NCI-H128 (cell line): ENCODE measurements at regions not wholly inside any gene's neighbourhood (a gene's known extent, or its start where the extent isn't known, plus 50 kb on each side); places are given as distances from the start of the nearest gene placed in this dataset.

ENCODE experiments used
- DNase-seq: peaks from one replicate; lab custom pipeline; 2025; ENCODE audit not compliant: unreplicated experiment; lab: John Stamatoyannopoulos, UW

DNA sequence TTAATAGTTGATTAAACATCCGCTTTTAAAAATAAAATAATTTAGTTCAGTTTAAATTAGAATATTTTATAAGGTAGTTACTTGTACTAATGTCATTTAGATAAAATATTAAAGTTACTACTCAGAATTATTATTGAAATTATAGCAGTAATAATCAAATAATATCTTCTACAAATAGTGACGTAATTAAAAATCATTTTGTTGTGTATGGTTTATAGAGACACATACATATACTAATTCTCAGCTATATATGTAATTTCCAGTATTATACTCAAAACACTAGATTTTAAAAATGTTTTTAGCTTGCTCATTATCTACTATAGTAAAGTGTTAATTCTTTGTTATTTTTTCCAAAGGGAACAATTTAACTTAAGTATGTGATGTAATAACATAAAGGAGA lies 435.2 kb upstream of the MANEA start:
- DNase-seq = no peak

DNA sequence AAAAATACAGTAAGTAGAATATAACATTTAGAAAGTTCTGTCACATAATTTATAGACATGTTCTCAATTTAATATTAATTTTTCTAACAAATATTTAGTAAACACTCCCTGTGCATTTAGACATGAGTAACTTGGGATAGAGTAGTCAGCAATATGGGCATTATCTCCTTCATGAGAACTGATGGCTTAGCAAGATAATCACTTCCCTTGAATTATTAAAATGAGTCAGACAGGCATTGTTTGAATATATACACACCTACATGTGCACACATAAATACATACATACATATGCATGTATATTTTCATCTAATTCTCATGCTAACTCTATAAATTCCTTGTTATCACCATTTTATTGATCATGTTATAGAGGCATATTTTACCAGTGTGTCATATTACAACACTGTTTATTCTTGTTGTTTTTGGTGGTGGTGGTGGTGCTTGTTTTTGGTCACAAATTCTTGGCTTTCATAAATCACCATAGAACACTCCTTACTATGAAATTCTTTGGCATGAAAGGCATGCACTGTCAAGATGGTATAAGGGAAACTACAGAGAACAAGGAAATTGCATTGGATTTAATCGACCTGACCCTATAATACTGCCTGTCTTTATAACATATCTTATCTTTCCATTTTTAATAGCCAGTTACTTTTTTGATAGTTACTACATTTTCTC lies 434.5 kb upstream of the MANEA start:
- DNase-seq = no peak

DNA sequence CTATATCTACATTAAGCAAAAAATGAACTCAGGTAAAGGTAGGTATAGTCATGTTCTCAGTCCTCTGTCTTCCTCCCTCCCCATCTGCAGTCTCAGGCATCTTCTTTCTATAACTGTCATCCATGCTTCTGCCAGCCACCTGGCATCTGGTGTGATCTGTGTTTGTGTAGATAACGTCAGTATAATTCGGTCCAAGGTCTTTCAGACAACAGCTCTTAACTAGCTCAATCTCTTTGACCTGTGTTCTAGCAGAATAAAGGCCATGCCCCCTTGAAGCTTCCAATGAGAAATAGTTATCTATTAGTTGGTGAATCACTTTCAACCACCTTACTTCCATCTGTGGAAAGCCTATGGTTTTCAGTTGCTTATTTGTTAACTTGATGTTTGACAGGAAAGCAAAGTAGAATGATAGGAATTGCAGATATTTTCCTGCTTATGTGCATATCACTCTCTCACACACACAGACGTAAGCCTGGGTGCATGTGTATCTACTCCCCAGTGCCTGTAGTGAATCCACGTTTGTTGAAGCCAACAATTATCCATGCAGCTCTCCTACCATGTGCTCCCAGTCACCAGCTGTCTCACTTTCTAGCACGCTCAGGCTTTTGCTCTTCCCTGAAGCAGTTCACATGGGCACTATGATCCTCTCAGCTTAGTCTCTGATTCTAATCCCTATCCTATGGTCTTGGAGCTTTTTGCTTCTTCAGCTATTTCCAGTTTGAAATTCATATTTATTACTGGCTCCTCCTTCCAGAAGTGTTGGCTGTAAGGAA lies 433.7 kb upstream of the MANEA start:
- DNase-seq = no peak

DNA sequence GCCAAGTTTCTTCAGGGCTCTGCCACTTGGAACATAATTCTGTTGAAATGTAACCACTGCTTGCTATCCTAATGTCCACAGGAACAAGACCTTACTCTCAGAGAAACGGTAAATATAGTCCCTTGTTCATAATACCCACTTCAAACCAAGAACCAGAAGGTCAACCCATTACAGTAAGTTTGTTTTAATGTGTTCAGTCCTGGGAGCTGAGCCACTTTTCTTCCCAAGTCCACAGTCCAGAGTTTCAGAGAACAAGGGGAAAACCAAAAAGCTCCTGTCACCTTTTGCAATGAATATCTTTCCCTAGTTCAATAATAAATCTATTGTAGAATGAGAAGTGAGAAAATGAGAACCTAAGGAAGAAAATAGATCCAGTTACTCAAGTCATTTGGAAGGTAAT lies 431.9 kb upstream of the MANEA start:
- DNase-seq = no peak

DNA sequence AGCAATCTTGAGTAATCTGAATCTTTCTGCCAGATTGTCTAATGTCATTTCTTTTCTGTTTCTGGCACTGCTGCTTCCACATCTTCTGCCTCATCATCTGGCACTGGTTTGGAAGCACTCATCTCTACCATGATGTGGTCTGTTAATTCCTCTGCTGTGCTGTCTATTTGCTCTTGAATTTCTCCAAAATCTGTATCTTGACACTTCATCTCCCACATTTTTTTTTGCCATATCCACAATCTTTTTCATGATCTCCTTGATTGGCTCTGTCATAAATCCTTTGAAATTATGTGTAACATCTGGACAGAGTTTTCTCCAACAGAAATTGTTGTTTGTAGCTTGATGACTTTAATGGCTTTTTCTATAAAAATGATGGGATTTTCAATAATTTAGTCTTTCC lies 417.8 kb upstream of the MANEA start:
- DNase-seq = no peak

DNA sequence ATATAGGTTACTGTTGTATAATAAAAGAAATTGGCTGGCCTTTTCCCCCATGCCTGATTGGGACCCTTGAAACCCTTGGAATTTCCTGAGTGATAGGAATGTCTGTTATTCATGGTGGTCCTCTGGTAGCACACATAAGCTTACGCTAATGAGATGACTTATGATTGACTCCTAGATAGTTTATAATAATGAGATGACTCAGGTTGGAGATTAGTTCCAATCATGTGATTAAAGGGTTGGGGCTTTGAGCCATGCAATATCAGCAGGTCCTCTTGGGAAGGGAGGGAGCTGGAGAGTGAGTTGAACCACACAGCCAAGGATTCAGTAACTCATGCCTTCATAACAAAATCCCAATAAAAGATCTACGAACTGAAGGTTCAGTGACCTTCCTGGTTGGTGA lies 407.6 kb upstream of the MANEA start:
- no peak for DNase-seq

DNA sequence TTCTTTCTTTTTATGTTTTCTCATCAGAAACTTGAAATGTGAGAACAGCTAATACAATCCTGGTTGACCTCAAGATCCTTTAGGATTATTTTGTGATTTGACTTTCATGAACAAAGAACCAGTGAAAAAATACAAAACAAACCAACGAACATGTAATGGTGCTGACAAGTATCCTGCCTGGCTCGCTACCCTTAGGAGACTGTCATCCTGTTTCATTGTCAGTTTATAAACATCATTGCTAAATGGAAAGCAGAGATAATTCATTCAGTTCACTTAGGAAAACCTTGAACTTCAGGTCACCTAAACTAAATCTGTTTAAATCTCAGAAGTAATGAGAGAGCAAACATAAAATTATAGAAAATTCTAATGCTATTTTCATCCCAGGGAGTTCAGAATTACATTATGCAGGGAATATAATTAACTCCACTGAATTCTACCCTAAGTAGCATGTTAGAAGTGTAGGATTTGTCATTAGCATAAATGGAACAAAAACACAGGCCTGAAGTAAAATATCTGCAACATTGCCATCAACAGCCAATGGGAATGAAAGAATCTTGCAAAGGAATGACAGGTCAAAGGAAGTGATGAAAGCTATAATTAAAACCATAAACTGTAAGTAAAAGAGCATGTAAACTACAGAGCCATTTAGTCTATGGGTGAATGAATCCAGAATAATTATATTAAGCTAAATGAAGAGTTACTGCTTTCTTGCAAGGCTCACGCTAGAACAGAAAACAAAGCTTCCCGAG lies 401.2 kb upstream of the MANEA start:
- no peak for DNase-seq

DNA sequence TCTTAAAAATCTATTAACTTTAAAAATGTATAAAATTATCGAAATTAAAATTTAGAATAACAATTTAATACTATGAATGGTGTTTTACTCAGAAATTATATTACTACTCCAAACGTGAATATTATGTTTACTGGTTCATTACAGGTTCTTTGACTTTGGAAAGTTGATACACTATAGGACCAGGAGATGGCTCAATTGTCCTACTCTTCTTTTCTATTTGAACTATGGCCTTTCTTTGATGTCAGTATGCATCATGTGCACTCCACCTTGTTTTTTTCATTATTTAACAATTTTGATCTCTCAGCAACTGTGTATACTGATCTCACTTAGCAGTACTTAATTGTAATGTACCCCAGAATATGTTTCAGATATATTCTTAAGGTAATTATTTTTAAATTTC lies 391.5 kb upstream of the MANEA start:
- no peak for DNase-seq

DNA sequence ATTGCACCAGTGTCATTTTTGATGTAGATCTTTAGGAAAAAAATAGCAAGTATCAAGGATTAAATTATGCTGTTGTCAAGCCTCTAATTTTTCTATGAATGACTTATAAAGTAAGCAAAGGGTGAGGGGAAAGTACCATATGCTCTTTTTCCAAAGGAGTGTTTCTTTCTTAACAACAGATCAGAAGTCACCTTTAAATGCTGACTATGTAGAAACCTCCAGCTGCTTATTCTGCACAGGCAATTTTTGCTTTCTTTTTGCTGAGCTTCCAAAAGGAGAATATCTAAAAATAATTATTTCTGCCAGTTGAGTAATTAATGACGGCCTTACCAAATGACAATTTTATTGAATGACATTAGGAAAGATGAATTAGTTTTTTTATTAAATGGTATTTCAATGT lies 390.6 kb upstream of the MANEA start:
- no peak for DNase-seq

DNA sequence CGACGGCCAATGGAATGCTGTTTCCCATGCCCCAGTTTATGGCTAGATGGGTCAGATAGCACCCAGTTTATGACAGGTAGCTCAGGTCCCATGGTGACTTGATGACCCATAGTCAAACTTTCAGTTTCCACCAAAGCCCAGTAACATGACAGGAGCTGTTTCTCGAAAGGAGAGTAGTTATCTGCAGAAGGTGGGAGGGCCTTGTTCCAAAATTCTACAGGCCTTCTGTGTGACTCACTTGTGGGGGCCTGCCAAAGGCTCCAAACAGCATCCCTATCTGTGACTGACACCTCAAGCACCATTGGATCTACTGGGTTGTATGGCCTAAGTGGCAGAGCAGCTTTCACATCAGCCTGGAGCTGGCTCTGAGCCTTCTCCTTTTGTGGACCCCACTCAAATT lies 379.7 kb upstream of the MANEA start:
- DNase-seq = no peak

DNA sequence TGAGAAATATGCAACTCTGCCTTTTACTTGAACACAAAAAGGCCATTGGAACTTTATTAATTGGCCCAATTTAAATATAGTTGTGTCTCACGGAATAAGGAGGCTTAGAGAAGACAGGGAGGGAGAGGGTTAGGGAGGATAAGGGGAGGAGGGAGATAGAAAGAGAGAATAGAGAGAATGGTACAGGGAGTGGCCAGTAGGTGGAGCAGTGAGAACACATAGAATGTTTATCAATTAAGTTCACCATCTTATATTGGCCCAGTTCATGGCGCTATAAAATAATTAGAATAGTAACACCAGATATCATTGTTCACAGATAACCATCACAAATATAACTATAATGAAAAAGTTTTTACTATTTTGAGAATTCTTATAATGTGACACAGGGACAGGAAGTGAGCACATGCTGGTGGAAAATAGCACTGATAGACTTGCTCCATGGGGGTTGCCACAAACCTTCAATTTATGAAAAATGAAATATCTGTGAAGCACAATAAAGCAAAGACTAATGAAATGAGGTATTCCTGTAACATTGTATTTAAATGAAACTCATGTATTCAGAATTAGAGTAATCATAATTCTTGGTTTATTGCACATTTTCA lies 374.1 kb upstream of the MANEA start:
- DNase-seq = no peak

DNA sequence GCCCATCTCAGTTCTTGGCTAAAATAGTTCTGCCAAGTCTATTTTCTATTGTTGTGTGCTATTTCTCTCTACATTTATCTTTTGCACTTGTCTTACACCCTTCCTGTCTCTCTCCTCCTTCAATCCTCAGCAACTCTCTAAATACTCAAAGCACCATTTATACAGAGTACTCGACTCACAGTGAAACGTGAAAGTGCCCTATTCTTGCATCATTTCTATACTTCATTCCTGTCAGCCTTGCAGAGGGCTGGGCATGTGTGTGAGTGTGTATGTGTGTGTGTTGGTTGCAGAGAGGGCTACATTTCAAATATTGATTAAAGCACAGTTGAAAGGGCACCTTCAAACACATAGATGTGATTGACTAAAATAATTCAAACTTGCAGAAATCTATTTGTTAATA lies 373.2 kb upstream of the MANEA start:
- no peak for DNase-seq

DNA sequence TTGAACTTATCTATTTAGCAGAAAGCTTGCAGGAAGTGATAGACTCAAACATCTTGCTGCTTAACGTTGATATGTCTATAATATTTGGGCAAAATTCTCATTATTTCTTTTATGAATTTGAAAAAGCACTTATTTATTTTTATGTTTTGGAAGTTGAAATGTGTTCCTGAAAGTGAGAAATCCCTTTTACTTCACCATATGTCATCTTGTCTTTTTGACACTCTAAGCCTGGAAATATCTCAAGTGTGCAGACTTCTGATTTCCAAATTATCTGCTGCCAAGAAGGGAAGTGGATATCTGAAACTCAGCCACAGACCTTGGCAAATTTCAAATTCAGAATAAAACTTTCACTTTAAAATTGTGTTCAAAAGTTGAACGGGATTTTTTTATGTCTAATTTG lies 368.7 kb upstream of the MANEA start:
- DNase-seq = no peak

DNA sequence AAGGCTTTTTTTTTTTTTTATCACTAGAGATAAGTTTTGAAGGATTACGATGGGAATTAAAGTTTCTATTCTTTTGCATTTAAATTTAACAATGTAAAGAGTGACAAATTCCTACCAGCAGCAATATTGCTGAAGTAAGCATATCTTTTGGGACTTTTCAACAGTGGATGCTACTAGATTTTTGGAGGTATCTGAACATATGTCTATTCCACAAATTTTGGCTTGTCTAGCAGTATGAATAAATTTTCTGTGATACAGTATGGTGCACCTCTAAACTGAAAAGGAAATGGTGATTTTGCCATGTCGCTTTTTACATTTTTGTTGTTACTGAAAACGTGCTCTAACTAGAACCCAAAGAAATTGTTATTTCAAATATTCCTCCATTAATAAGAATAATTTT lies 368.3 kb upstream of the MANEA start:
- DNase-seq = no peak

DNA sequence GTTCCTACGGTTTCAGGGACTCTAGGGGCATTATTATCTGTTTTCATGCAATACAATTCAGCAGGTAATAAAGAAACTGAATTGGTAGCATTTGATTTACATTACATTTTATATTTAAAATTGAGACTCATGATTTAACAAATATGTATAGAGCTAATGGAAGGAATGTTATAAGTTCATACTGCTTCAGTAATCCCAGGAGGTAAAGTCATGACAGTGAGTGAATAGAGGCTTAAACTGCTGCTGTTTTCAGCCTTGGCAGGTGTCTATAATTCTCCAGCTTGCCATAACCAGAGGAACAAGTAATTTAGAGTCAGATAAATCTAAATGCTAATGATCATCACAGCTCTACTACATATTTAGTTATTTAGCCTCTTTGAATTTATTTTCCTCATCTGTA lies 360.8 kb upstream of the MANEA start:
- no peak for DNase-seq

DNA sequence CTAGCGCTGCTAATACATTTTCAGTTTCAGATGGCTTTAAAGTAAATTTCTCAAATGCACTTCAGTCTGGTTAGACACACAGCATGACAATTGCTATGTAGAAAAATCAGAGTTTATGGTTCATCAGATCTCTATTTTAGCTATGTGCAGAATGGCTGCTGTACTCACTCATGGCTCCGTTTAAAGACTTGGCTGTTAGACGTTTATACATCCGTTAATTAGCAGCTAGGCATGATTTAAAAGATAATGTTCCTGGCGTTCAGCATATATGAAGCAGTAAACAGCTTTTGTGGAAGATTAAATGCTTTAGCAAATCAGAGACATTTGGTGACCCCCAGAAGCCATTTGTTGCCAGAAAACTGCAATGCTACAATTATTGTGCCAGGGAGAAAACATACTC lies 350.0 kb upstream of the MANEA start:
- DNase-seq = no peak

DNA sequence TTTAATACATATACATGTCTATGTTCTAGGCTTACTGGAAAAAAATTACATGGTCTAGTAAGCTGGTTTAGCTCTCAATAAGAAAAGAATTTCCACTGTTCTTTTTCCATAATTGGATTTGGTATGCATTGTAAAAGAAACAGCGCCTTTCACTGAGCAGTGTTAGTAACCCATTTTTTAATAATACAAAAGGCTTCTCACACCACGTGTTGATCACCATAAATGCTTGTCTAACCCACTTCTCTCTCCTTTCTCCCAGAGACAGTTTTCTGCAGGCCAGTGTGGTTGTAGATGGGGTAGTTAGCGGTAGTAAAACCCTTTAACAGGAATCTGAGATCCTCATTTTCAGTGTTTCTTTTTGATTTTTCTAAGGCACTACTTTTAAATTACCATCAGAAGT lies 348.7 kb upstream of the MANEA start:
- no peak for DNase-seq

DNA sequence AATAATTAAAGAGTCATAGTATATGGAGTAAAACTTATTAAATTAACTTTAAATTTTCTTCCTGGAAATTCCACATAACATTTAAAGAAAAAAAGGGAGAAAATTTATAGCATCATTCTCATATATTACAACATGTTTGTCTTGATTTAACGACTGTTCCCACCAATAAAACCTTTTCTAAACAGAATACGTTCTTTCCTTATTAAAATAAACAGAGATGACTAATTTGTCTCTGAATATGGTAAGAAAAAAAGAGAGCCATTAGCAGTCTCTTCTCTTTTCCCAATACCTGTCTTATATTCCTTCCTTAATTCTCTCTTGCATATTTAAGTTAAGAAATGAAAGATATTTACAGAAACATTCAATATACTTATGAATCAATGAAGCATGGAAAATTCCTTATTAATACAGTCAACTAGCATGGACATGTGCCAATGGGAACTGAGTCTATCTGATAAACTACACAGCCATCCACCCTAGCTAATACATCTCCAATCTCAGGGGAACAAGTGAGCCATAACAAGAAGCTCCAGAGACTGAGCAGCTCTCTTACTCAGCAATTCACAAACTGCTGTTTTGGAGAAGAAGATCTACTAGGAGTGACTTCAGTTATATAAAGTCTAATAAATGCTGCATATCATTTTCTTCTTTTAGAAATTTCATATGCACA lies 347.1 kb upstream of the MANEA start:
- no peak for DNase-seq

DNA sequence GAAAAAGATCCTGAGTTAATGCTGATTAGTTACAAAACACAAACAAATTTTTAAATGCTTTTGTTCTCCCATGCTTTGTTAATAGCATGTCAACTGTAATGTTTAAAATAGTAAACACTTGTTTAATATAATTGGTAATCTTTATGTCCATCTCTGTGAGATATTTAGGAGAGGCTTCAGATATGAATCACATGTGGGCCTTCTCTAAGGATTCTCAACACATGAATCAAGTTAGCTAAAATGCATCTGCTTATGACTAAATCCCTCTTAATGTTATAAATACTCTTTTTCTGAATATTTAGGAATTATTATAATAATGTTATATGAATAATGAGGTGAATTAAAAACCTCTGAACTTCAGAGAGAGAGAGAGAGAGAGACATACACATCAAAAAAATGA lies 345.9 kb upstream of the MANEA start:
- DNase-seq = no peak

DNA sequence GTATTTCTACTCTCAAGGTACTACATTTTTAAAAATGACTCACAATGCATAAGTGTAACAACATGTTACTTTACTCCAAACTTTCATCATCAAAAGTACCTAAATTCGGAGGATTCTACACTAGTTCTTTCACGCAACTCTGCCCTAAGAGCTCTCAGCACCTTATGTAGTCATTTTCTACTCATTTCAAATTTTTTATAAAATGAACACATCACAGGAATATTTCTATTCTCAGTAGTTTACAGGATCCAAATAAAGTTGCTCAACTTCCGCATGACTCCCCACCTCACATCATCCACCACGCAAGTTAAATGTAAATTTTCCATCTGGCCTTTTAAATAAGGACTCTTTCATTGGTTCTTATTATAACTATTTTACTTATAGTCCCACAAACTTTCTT lies 344.9 kb upstream of the MANEA start:
- no peak for DNase-seq

DNA sequence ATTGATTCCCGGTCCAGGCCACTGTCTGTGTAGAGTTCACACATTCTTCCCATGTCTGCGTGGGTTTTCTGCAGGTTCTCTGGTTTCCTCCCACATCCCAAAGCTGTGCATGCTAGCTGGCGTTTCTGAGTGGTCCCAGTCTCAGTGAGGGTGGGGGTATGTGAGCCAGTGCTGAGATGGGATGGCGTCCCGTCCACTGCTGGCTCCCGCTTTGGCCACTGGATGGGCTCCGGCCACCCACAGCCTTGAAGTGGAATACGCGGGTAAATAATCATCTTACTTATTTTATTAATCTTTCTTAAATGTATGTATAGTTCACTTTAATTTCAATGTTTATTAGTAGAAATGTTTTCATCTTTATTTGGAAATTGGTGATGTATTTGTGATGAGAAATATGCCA lies 343.5 kb upstream of the MANEA start:
- DNase-seq = no peak
